ENCODE measurements at regions not wholly inside any gene's neighbourhood (a gene's known extent, or its start where the extent isn't known, plus 50 kb on each side); places are given as distances from the start of the nearest gene placed in this dataset.

- no peak overlapping the region for H3K27ac ChIP-seq (ENCODE audit: low read length)
- in situ Hi-C loops (cut with HindIII; ENCODE audit: low pct_unique_long_range_greater_than_20kb, low sequenced_read_pairs): no loop called here
- no peak for DNase-seq (ENCODE audit: low read depth, low spot score)
These were observed 373.7 kb upstream of the SLITRK6 start for GRCh38 chr13:86172961-86173360.

DNA sequence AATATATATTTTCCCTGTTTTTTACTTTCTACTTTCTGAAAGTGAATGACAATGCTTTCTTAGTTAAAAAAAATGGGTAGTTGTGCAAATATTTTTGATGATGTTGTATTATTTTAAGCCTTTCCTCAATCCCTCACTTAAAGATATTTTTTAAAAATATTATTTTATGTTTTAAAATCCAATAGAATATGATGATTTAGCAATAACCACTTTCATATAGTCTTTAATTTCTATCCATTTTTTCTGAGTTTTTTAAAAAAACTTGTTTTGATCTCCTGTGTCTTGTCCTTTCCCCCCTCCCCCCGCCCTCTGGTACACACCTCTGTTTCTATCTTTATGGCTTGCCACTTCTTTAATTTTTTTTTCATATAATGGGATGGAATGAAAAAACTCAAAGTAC, 362.0 kb upstream of the SLITRK6 start:
- POLR2A ChIA-PET: no interaction called here
- H3K9me3 ChIP-seq (ENCODE audit: control insufficient read depth, insufficient read depth, low read depth, low read length): no peaks in the 10 kb centered on the region
- CTCF ChIA-PET: interaction anchor here (0.6 kb wide), 1 partner anchor 291 kb away, joined by 3 read pairs; no protein-coding TSS in a partner anchor
- ATAC-seq (no peak), DNase-seq (ENCODE audit: low read depth, low spot score) (no peak)
- no TSS peak for BruUV-seq (replicated peaks)
- TF ChIP-seq, protein P1, sequence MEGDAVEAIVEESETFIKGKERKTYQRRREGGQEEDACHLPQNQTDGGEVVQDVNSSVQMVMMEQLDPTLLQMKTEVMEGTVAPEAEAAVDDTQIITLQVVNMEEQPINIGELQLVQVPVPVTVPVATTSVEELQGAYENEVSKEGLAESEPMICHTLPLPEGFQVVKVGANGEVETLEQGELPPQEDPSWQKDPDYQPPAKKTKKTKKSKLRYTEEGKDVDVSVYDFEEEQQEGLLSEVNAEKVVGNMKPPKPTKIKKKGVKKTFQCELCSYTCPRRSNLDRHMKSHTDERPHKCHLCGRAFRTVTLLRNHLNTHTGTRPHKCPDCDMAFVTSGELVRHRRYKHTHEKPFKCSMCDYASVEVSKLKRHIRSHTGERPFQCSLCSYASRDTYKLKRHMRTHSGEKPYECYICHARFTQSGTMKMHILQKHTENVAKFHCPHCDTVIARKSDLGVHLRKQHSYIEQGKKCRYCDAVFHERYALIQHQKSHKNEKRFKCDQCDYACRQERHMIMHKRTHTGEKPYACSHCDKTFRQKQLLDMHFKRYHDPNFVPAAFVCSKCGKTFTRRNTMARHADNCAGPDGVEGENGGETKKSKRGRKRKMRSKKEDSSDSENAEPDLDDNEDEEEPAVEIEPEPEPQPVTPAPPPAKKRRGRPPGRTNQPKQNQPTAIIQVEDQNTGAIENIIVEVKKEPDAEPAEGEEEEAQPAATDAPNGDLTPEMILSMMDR (IDR thresholded peaks at IDR 0.05): no peak
- TF ChIP-seq TCF7L2 (IDR thresholded peaks at IDR 0.05; ENCODE audit: low read depth, low read length) (no peak), POLR2AphosphoS5 (IDR thresholded peaks at IDR 0.05; ENCODE audit: low read depth, low read length) (no peak), SIN3A (IDR thresholded peaks at IDR 0.05; ENCODE audit: borderline replicate concordance, insufficient read depth, low read depth, low read length) (no peak)
- TF ChIP-seq, protein P2, sequence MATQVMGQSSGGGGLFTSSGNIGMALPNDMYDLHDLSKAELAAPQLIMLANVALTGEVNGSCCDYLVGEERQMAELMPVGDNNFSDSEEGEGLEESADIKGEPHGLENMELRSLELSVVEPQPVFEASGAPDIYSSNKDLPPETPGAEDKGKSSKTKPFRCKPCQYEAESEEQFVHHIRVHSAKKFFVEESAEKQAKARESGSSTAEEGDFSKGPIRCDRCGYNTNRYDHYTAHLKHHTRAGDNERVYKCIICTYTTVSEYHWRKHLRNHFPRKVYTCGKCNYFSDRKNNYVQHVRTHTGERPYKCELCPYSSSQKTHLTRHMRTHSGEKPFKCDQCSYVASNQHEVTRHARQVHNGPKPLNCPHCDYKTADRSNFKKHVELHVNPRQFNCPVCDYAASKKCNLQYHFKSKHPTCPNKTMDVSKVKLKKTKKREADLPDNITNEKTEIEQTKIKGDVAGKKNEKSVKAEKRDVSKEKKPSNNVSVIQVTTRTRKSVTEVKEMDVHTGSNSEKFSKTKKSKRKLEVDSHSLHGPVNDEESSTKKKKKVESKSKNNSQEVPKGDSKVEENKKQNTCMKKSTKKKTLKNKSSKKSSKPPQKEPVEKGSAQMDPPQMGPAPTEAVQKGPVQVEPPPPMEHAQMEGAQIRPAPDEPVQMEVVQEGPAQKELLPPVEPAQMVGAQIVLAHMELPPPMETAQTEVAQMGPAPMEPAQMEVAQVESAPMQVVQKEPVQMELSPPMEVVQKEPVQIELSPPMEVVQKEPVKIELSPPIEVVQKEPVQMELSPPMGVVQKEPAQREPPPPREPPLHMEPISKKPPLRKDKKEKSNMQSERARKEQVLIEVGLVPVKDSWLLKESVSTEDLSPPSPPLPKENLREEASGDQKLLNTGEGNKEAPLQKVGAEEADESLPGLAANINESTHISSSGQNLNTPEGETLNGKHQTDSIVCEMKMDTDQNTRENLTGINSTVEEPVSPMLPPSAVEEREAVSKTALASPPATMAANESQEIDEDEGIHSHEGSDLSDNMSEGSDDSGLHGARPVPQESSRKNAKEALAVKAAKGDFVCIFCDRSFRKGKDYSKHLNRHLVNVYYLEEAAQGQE (IDR thresholded peaks at IDR 0.05; ENCODE audit: insufficient read depth in 1 of 2, low read depth in 2 of 2, low read length in 1 of 2): no peak
- in situ Hi-C loops (cut with HindIII; ENCODE audit: low pct_unique_long_range_greater_than_20kb, low sequenced_read_pairs) (no loop called here), intact Hi-C loops (cut with micrococcal nuclease; ENCODE audit: unreplicated experiment) (no loop called here)
- H3K36me3 ChIP-seq (ENCODE audit: control insufficient read depth, insufficient read depth, low read length): no peaks in the 10 kb centered on the region
- H3K27ac ChIP-seq (ENCODE audit: low read length): no peak overlapping the region
- no peak overlapping the region for H3K4me3 ChIP-seq (ENCODE audit: low read depth in 2 of 2, low read length in 2 of 2)
- H3K4me1 ChIP-seq (ENCODE audit: control insufficient read depth, insufficient read depth, low read length): no peaks in the 10 kb centered on the region
- no peaks in the 10 kb centered on the region for H3K27me3 ChIP-seq (ENCODE audit: control insufficient read depth, insufficient read depth, low read length)

More at GRCh38 chr13:86172961-86173360, 373.7 kb upstream of the SLITRK6 start:
- H3K27me3 ChIP-seq (ENCODE audit: control insufficient read depth, insufficient read depth, low read length): no peaks in the 10 kb centered on the region
- no peak for ATAC-seq
- ChIA-PET CTCF (no interaction called here), POLR2A (no interaction called here)
- TF ChIP-seq, protein P2 (IDR thresholded peaks at IDR 0.05; ENCODE audit: insufficient read depth in 1 of 2, low read depth in 2 of 2, low read length in 1 of 2): no peak
- TF ChIP-seq TCF7L2 (IDR thresholded peaks at IDR 0.05; ENCODE audit: low read depth, low read length): no peak
- no peak for TF ChIP-seq POLR2AphosphoS5 (IDR thresholded peaks at IDR 0.05; ENCODE audit: low read depth, low read length)
- TF ChIP-seq, protein P1 (IDR thresholded peaks at IDR 0.05): no peak
- no peak for TF ChIP-seq SIN3A (IDR thresholded peaks at IDR 0.05; ENCODE audit: borderline replicate concordance, insufficient read depth, low read depth, low read length)
- H3K36me3 ChIP-seq (ENCODE audit: control insufficient read depth, insufficient read depth, low read length): no peaks in the 10 kb centered on the region
- H3K4me1 ChIP-seq (ENCODE audit: control insufficient read depth, insufficient read depth, low read length): no peaks in the 10 kb centered on the region
- no TSS peak for BruUV-seq (replicated peaks)
- no peaks in the 10 kb centered on the region for H3K9me3 ChIP-seq (ENCODE audit: control insufficient read depth, insufficient read depth, low read depth, low read length)
- H3K4me3 ChIP-seq (ENCODE audit: low read depth in 2 of 2, low read length in 2 of 2): no peak overlapping the region
- intact Hi-C loops (cut with micrococcal nuclease; ENCODE audit: unreplicated experiment): no loop called here
